A673 (cell line): ENCODE measurements at regions not wholly inside any gene's neighbourhood (a gene's known extent, or its start where the extent isn't known, plus 50 kb on each side); places are given as distances from the start of the nearest gene placed in this dataset.

Experiments
- BruUV-seq: library from RNA; stranded (reverse); fragments of 400-500 nt; replicated peaks from 2 replicates; lab custom pipeline; 2021; lab: Mats Ljungman, UMichigan
- CTCF ChIA-PET: fragments of 300-600 bp; sonication (Branson Sonifier 250); formaldehyde crosslinking; loops from one replicate; lab custom pipeline; 2022; ENCODE audit warnings: antibody characterized with exemption; lab: Charles Lee
- POLR2A ChIA-PET: fragments of 300-600 bp; sonication (Branson Sonifier 250); formaldehyde crosslinking; loops from one replicate; lab custom pipeline; 2022; ENCODE audit warnings: antibody characterized with exemption; ENCODE audit not compliant: low non-redundant PET; lab: Charles Lee
- DNase-seq: peaks from one replicate; pipeline ENCODE4 v3.0.0-alpha.2; 2015; ENCODE audit warnings: low spot score
- H3K27ac ChIP-seq: fragments of 200-600 bp; sonication (generic); 2 replicates; pipeline ENCODE4 v1.5.1; 2016; ENCODE audit warnings: mixed run types, low read depth, mild to moderate bottlenecking, mixed read lengths, antibody characterized with exemption, low read length; ENCODE audit not compliant: poor library complexity, severe bottlenecking
- H3K27me3 ChIP-seq: fragments of 200-600 bp; sonication (generic); replicated peaks from 2 replicates; pipeline ENCODE4 v1.6.1; 2017; ENCODE audit warnings: mixed run types, low read depth, mild to moderate bottlenecking, mixed read lengths, antibody characterized with exemption, low read length; ENCODE audit not compliant: insufficient read depth, poor library complexity
- H3K36me3 ChIP-seq: fragments of 200-600 bp; sonication (generic); 2 replicates; pipeline ENCODE4 v1.6.1; 2016; ENCODE audit warnings: mixed run types, mild to moderate bottlenecking, mixed read lengths, antibody characterized with exemption, low read length; ENCODE audit not compliant: insufficient read depth, poor library complexity, severe bottlenecking
- H3K4me1 ChIP-seq: fragments of 200-600 bp; sonication (generic); 2 replicates; pipeline ENCODE4 v1.6.1; 2017; ENCODE audit warnings: mixed run types, mild to moderate bottlenecking, mixed read lengths, antibody characterized with exemption, low read length; ENCODE audit not compliant: insufficient read depth, poor library complexity, severe bottlenecking
- H3K4me3 ChIP-seq: fragments of 200-600 bp; sonication (generic); 2 replicates; pipeline ENCODE4 v1.5.1; 2016; ENCODE audit warnings: low read depth, mixed run types, mild to moderate bottlenecking, mixed read lengths, low read length; ENCODE audit not compliant: poor library complexity, severe bottlenecking
- H3K9me3 ChIP-seq: fragments of 200-600 bp; sonication (generic); 2 replicates; pipeline ENCODE4 v1.6.1; 2016; ENCODE audit warnings: mixed run types, low read depth, mild to moderate bottlenecking, mixed read lengths, antibody characterized with exemption, low read length; ENCODE audit not compliant: poor library complexity, severe bottlenecking
- EZH2 ChIP-seq: fragments of 200-600 bp; sonication (generic); IDR thresholded peaks from 2 replicates; pipeline ENCODE4 v1.6.1; 2017; ENCODE audit warnings: borderline replicate concordance, low read depth, mild to moderate bottlenecking, mixed read lengths, antibody characterized with exemption, low read length; ENCODE audit not compliant: poor library complexity, severe bottlenecking
- intact Hi-C: fragments of 100-400 bp; cut with micrococcal nuclease; formaldehyde crosslinking; loops from one replicate; pipeline ENCODE4 v1.10.0; 2022; ENCODE audit not compliant: unreplicated experiment
- TF ChIP-seq, protein P1 (sequence below): fragments of 300-800, 200-600 bp; sonication (generic); conservative IDR thresholded peaks from 2 replicates; pipeline ENCODE4 v1.5.1; 2017; ENCODE audit warnings: low read depth, mild to moderate bottlenecking, antibody characterized with exemption, low read length, moderate library complexity, mixed read lengths

GRCh38 chr18:7304061-7304370, 73.1 kb downstream of the LRRC30 start:
- no TSS peak for BruUV-seq

DNA sequence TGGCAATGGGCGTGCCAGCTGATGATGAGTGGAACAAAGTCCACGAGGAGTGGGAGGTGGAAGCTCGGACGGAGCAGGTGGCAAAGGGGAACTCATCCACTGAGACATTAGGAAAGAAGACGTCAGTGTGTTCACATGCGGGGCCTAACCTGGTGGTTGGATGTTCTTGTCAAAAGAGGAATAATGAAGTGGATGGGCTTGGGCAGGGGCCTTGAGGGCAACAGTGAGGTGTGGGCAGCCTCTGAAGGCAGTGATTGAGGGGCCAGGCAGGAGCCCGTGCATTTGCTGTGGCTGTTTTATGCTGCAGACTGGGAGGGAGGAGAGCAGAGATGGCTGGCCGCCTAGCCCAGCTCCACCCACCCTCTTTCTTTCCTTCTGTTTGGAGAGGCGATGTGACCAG, 74.5 kb downstream of the LRRC30 start:
- intact Hi-C loops = no loop called here
- no peaks in the 10 kb centered on the region for H3K36me3 ChIP-seq
- BruUV-seq = no TSS peak
- H3K4me1 ChIP-seq = no peaks in the 10 kb centered on the region
- ChIA-PET POLR2A (no interaction called here), CTCF (no interaction called here)
- TF ChIP-seq, protein P1, sequence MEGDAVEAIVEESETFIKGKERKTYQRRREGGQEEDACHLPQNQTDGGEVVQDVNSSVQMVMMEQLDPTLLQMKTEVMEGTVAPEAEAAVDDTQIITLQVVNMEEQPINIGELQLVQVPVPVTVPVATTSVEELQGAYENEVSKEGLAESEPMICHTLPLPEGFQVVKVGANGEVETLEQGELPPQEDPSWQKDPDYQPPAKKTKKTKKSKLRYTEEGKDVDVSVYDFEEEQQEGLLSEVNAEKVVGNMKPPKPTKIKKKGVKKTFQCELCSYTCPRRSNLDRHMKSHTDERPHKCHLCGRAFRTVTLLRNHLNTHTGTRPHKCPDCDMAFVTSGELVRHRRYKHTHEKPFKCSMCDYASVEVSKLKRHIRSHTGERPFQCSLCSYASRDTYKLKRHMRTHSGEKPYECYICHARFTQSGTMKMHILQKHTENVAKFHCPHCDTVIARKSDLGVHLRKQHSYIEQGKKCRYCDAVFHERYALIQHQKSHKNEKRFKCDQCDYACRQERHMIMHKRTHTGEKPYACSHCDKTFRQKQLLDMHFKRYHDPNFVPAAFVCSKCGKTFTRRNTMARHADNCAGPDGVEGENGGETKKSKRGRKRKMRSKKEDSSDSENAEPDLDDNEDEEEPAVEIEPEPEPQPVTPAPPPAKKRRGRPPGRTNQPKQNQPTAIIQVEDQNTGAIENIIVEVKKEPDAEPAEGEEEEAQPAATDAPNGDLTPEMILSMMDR = no peak
- TF ChIP-seq EZH2 = no peak
- H3K9me3 ChIP-seq = peaks cover 42% of the 10 kb centered on the region
- DNase-seq = no peak
- no peak overlapping the region for H3K4me3 ChIP-seq
- H3K27ac ChIP-seq = no peak overlapping the region
- H3K27me3 ChIP-seq = no peaks in the 10 kb centered on the region

More at GRCh38 chr18:7304061-7304370, 73.1 kb downstream of the LRRC30 start:
- Histone ChIP-seq H3K9me3 (peaks cover 42% of the 10 kb centered on the region), H3K4me3 (no peak overlapping the region), H3K27me3 (no peaks in the 10 kb centered on the region), H3K27ac (no peak overlapping the region), H3K36me3 (no peaks in the 10 kb centered on the region), H3K4me1 (no peaks in the 10 kb centered on the region)
- TF ChIP-seq, protein P1 = no peak
- TF ChIP-seq EZH2 = no peak
- CTCF ChIA-PET = no interaction called here
- POLR2A ChIA-PET = no interaction called here
- DNase-seq = no peak
- intact Hi-C loops = no loop called here

GRCh38 chr18:7307030-7307429, 76.1 kb downstream of the LRRC30 start:
- TF ChIP-seq EZH2 = no peak
- TF ChIP-seq, protein P1 = no peak
- POLR2A ChIA-PET = no interaction called here
- H3K36me3 ChIP-seq = no peaks in the 10 kb centered on the region
- intact Hi-C loops = no loop called here
- CTCF ChIA-PET = no interaction called here
- no peaks in the 10 kb centered on the region for H3K4me1 ChIP-seq
- H3K27ac ChIP-seq = no peak overlapping the region
- DNase-seq = no peak
- H3K27me3 ChIP-seq = no peaks in the 10 kb centered on the region
- no peak overlapping the region for H3K4me3 ChIP-seq
- H3K9me3 ChIP-seq = peaks cover 34% of the 10 kb centered on the region
- no TSS peak for BruUV-seq
